ENCODE measurements at regions not wholly inside any gene's neighbourhood (a gene's known extent, or its start where the extent isn't known, plus 50 kb on each side); places are given as distances from the start of the nearest gene placed in this dataset.

- Histone ChIP-seq H3K79me2 (ENCODE audit: control insufficient read depth, insufficient read depth, low read length) (no peaks in the 10 kb centered on the region), H2AFZ (ENCODE audit: low read depth, low read length) (no peak overlapping the region), H3K9ac (replicated peaks; ENCODE audit: extremely low read depth, insufficient read depth, low read length) (no peak overlapping the region), H3K27ac (ENCODE audit: insufficient read depth, low read depth, low read length) (no peak overlapping the region), H3K9me1 (replicated peaks; ENCODE audit: control insufficient read depth, extremely low read depth, insufficient read depth, low read length) (no peaks in the 10 kb centered on the region), H4K20me1 (replicated peaks; ENCODE audit: control insufficient read depth, extremely low read depth, insufficient read depth, low read length) (no peaks in the 10 kb centered on the region), H3K4me3 (replicated peaks in 1 of 3; ENCODE audit: insufficient read depth in 1 of 3, low read depth in 1 of 3, low read length in 3 of 3) (no peak overlapping the region), H3K36me3 (ENCODE audit: control insufficient read depth in 2 of 2, extremely low read depth in 1 of 2, insufficient read depth in 2 of 2, low read length in 2 of 2) (no peaks in the 10 kb centered on the region), H3K27me3 (ENCODE audit: control insufficient read depth in 2 of 2, insufficient read depth in 2 of 2, low read length in 2 of 2) (no peaks in the 10 kb centered on the region), H3K4me2 (ENCODE audit: insufficient read depth, low read length) (no peak overlapping the region), H3K4me1 (ENCODE audit: control insufficient read depth, extremely low read depth, insufficient read depth, low read length) (no peaks in the 10 kb centered on the region), H3K9me3 (replicated peaks; ENCODE audit: control insufficient read depth, insufficient read depth, low read length) (no peaks in the 10 kb centered on the region)
- intact Hi-C loops (cut with micrococcal nuclease), result loop anchor here (2.0 kb wide), 1 partner anchor 303 kb away; no protein-coding TSS in a partner anchor
- FAIRE-seq (no peak), DNase-seq (ENCODE audit: low read depth, low spot score) (no peak)
- no TSS peak for BruUV-seq (replicated peaks)
- TF ChIP-seq CTCF (IDR thresholded peaks at IDR 0.05; ENCODE audit: extremely low read depth in 1 of 2, insufficient read depth in 1 of 2, low read depth in 1 of 2, low read length in 2 of 2) (no peak), MAX (IDR thresholded peaks at IDR 0.05; ENCODE audit: insufficient read depth, insufficient read length) (no peak), MYC (IDR thresholded peaks at IDR 0.05; ENCODE audit: low read depth, low read length) (no peak), JUN (IDR thresholded peaks at IDR 0.05; ENCODE audit: borderline replicate concordance, insufficient read depth, insufficient read length, low read depth) (no peak)
- CTCF ChIA-PET, result interaction anchor here (0.6 to 1.4 kb wide), 2 partner anchors 248 to 304 kb away, joined by 3 read pairs; no protein-coding TSS in a partner anchor
- POLR2A ChIA-PET, result no interaction called here
- dilution Hi-C loops (cut with MboI; ENCODE audit: extremely low pct_ligation_motif_present, low sequenced_read_pairs), result no loop called here
Measured at GRCh38 chr5:126235628-126236027, 187.6 kb upstream of the GRAMD2B start.

- Histone ChIP-seq H3K4me2 (ENCODE audit: insufficient read depth, low read length) (no peak overlapping the region), H4K20me1 (replicated peaks; ENCODE audit: control insufficient read depth, extremely low read depth, insufficient read depth, low read length) (no peaks in the 10 kb centered on the region), H3K27me3 (ENCODE audit: control insufficient read depth in 2 of 2, insufficient read depth in 2 of 2, low read length in 2 of 2) (no peaks in the 10 kb centered on the region), H3K27ac (ENCODE audit: insufficient read depth, low read depth, low read length) (no peak overlapping the region), H3K9me1 (replicated peaks; ENCODE audit: control insufficient read depth, extremely low read depth, insufficient read depth, low read length) (no peaks in the 10 kb centered on the region), H3K36me3 (ENCODE audit: control insufficient read depth in 2 of 2, extremely low read depth in 1 of 2, insufficient read depth in 2 of 2, low read length in 2 of 2) (no peaks in the 10 kb centered on the region), H3K4me1 (ENCODE audit: control insufficient read depth, extremely low read depth, insufficient read depth, low read length) (no peaks in the 10 kb centered on the region), H3K79me2 (ENCODE audit: control insufficient read depth, insufficient read depth, low read length) (no peaks in the 10 kb centered on the region), H3K9ac (replicated peaks; ENCODE audit: extremely low read depth, insufficient read depth, low read length) (no peak overlapping the region), H3K4me3 (replicated peaks in 1 of 3; ENCODE audit: insufficient read depth in 1 of 3, low read depth in 1 of 3, low read length in 3 of 3) (no peak overlapping the region), H3K9me3 (replicated peaks; ENCODE audit: control insufficient read depth, insufficient read depth, low read length) (no peaks in the 10 kb centered on the region), H2AFZ (ENCODE audit: low read depth, low read length) (no peak overlapping the region)
- intact Hi-C loops (cut with micrococcal nuclease) (no loop called here), dilution Hi-C loops (cut with MboI; ENCODE audit: extremely low pct_ligation_motif_present, low sequenced_read_pairs) (no loop called here)
- DNase-seq (ENCODE audit: low read depth, low spot score) (no peak), FAIRE-seq (no peak)
- BruUV-seq (replicated peaks), result no TSS peak
- ChIA-PET CTCF (interaction anchor here (1.2 kb wide), 1 partner anchor 15 kb away, joined by 3 read pairs; no protein-coding TSS in a partner anchor), POLR2A (no interaction called here)
- TF ChIP-seq MAX (IDR thresholded peaks at IDR 0.05; ENCODE audit: insufficient read depth, insufficient read length) (no peak), MYC (IDR thresholded peaks at IDR 0.05; ENCODE audit: low read depth, low read length) (no peak), POLR2A (IDR thresholded peaks at IDR 0.05; ENCODE audit: low read depth, low read length) (no peak)
Measured at GRCh38 chr5:126236994-126237393, 186.2 kb upstream of the GRAMD2B start.

All from endothelial cell of umbilical vein (primary cell).